ENCODE measurements at regions not wholly inside any gene's neighbourhood (a gene's known extent, or its start where the extent isn't known, plus 50 kb on each side); places are given as distances from the start of the nearest gene placed in this dataset.

DNA sequence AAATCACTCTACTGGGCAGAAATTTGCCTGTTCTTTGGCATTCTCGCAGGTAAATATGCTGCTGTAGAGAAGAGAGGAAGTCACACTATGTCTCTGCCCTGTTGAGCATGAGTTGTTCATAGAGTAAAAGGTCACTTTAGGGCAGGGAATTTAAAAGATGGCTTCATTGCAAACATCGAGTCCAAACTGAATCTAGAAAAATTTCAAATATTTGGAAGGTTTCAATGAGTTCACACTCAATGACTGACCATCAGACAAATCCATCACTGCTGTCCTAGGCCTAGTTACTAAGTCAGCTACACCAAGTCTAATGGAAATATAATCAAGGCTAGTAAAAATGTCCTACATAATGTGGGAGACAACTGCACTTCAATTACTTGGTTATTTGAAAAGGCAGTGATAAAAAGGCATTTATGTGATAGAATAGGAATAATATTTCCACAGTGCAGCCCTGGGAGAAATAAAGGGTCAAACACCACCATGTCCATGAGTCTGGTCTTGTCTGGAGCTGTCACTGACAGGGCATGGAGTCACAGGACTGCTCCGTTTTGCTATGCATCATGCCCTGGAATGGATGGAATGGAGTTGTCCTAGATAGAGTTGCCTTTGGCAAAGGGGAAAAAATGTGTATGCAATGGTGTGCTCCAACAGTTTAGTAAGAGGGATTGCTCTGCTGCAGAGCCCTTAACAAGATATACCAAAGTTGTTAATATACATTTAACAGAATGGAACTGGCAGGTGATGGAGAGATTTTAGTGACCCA lies 218.5 kb upstream of the DAPK1 start:
- peak; percentile 55 for DNase-seq (ENCODE audit: low read depth)

DNA sequence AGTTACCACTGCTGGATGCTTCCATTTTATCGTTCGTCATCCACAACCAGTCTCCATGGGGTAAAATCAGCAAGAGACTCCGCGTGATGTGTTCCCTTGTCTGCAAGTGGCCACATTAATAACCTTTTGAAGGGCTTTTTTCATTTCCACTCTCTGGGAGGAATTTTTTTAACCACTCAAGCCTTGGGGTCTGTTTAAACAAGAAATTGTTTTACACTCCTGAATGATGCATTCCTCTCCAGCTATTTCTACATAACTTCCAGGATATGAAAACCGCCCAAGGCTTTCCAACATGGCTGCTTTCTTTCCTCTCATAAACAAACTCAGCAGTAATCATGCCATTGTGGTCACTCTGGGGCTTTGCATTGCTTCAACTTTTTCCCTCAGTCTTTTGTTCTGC lies 217.2 kb upstream of the DAPK1 start:
- DNase-seq (ENCODE audit: low read depth) = peak; percentile 99

DNA sequence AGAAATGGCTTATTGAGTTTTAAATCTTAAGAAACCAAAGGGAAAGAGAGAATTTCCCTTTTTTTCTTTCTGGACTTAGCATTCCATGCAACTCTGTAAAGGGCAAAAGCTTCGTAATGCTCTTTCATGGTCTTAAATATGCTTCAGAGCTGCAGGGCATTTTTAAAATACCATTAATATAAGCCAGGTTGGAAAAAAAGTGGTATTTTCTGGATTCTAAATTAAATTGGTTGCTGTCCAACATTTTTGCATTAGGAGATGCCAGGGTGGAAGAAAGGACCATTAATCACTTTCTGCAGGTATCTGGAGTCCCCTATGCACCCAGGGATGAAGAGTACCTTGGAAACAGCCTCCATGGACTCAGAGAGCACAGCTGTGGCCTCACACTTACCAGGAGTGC lies 215.1 kb upstream of the DAPK1 start:
- DNase-seq (ENCODE audit: low read depth) = peak; percentile 21

DNA sequence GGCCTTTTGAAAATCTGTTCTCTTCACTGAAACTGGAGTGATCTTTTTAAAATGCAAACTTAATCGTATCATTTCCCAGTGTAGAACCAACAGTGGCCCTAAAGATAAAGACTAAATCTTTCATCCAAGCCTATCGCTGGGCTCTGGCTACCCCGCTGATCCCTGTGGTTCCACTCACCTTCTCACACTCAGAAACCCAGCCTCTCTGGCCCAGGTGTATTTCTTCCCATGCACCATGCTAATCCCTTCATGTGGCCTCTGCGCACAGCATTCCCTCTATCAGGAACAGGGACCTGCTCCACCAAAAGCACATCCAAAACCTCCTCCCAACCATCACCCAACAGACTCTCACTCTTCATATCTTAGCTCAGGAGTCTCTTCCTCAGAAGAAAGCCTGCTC lies 214.1 kb upstream of the DAPK1 start:
- no peak for DNase-seq (ENCODE audit: low read depth)

DNA sequence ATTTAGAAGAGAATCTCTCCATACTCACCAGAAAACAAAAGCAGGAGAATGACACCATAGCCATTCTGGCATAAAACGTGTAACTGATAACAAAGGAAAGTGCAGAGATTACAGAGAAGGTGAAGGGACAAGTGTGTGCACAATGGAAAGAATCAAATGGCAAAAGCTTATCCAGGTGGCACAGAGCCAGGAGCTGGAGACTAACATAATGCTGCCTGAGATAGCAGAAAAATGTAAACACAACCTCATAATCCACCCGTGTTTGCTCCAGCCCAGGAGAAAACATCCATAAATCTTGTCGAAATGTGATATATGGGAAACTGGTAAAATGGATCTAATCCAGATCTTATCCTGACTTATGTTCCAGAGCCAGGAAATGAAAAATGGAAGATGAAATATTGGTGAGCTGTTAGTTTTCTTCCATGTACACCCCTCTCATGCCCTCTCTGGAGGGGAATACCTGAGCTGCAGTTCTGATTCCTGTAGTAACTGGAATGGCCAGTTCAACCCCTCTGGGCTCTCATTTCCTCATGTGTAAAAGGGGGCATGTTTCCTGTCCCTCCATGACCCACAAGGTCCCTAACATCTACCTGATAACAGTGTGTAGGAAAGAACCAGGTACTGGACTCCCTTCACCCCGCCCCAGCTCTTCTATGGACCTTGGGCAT lies 212.3 kb upstream of the DAPK1 start:
- peak; percentile 64 for DNase-seq (ENCODE audit: low read depth)

DNA sequence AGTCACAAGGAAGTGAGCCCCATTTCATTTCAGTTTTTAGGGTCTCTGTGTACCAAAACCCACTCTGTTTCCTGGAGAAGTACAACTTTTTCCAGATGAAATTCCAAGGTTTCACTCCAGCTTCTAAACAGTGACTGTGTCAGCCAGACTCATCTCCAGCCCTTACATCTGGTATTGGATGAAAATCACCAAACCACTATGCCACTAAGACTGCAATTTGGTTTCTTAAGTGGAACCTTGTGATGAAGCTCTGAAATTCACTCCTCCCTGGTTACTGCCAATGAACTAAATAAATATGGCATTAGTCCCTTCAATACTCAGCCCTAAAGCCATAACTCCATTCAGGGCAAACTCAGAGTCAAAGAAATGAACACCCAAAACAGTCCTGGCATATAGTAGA lies 211.2 kb upstream of the DAPK1 start:
- DNase-seq (ENCODE audit: low read depth) = no peak

DNA sequence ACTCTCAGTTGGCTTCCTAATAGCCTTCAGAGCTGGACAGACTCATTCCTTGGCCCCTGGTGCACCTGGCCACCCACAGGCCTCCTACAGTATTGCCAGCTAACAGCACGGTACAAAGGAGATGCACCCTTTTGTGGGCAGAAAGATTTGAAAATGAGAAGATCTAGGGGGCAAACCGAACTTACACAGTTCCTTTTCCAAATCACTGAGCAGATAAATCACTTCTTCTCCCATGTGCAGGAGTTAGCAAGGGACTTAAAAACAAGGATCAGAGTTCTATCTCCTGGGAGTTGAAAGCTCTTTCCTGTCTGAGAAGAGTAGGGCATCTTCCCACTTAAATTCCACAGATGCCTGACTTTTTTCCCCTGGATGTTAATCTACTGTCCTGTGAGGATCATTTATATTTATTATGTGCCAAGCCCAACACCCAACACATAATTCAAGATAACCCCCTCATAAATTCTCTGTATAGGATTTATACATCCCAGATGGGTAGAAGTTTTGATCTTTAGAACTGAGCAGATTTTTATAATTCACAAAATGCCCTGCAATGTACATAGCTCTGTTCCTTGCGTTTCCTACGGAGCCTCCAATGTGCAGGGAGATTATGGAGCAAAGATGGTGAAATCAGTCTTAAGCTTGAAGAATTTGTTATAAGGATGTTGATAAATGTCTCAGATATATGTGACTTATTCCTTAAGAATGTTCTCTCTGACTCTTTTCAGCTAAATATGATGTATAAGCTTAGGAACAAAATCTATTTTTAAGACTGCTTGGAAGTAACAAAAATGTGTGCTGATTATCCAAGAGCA lies 207.2 kb upstream of the DAPK1 start:
- DNase-seq (ENCODE audit: low read depth) = peak; percentile 48

DNA sequence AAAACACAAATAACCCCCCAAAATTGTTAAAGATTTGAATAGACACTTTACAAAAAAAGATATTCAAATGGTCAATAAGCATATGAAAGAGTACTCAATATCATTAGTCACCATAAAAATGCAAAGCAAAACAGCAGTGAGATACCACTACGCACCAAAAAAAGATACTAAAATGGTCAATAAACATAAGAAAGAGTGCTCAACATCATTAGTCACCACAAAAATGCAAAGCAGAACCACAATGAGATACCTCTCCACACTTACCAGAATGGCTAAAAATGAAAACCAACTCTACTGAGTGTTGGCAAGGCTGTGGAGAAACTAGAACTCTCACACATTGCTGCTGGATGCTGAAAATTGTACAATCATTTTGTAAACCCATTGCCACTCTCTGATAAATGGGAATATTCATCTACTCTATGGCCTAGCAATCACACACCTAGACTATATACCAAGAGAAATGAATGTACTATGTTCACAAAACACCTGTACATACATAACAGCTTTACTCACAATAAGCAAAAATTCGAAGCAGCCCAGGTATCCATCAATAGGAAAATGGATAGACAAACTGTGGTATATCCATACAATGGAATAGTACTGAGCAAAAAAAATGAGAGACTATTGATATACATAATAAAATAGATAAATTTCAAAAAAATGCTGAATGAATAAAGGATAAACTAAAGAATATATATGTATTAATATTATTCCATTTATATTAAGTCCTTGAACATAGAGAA lies 205.0 kb upstream of the DAPK1 start:
- DNase-seq (ENCODE audit: low read depth) = peak; percentile 75

DNA sequence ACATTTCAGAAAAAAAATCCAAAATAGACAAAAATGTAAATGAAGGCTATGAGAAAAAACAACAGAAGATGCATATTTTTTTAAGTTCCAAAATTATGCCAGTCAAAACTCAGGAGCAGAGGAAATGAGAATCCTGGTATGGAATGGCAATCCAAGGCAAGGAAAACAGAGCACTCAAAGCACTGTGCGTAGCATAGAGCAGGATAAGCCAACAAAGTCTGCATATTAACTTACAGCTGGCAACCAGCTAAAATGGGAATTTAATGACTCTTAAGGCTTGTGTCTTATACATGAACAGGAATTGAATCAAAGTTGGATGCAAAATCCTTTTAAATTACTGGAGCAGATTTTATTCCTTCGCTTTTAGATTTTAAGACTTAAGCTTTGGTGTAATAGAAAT lies 203.5 kb upstream of the DAPK1 start:
- no peak for DNase-seq (ENCODE audit: low read depth)

DNA sequence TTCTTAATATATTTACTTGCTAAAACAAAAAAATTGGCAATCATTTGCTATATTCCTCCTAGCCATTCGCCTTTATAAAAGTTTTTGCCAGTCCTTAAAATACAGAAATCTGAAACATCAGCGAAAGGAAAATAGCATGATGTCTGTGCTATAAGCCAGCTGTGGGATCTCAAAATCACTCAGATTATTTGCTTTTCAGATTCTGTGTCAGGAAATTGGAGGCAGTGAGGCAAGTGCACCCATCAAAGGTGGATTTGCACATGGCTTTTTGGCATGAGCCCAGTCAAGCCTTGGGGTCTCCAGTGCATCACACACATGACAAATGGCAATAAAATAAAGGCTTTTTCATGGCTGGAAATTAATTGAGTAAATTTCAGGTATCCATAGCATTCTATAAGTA lies 196.8 kb upstream of the DAPK1 start:
- DNase-seq (ENCODE audit: low read depth) = no peak

DNA sequence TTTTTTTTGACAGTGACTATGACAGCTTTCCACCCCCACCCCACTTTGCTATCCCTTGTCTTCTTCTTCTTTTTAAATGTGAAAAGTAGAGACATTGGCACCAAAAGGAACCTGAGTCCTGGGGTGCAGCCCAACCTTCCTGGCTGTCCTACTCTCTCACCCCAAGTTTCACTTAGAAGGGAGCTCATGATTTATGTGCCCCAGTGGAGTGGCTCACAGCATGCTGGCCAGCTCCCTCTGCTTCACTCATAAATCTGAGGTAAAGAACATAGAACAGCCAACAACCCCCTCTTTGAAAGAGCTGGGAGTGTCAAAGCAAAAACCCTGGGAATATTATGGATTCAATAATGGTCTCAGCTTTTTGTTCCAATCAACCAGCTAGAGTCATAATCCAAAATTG lies 196.3 kb upstream of the DAPK1 start:
- no peak for DNase-seq (ENCODE audit: low read depth)

DNA sequence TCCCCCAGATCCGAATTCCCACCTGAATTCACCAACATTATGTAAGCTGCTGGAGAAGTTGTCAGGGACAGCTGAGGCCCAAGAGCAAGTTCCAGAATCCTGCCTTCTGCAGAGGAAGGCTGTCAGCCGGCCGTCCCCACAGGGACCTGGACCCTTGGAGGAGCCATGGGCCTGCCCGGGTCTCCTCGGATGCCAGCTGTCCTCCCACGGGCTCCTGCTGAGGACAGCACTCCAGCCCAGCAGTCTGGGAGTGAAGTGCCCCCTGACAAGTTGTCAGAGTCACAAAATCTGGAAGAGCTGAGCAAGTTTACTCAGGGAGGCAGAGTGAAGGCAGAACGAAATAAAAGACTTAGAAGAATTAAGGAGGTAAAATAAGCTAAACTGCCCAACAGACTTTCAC lies 192.5 kb upstream of the DAPK1 start:
- DNase-seq (ENCODE audit: low read depth) = no peak

DNA sequence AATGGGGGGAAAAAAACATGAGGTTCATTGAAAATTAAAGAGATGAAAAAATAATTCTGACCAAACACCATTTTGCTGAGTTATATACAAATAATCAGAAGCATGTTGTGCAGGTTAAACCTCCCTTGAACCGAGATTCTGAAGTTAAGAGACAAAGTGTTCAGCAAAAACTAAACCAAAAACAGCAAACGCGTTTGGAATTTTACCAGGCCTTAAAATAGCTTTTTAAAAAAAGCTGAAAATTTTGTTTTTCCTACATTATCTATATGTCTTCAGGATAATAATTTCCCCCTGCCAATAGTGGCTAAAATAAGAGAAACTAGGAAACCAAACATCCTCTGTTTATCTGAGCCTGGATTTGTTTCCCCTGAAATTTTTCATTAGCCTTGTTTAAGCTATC lies 191.7 kb upstream of the DAPK1 start:
- DNase-seq (ENCODE audit: low read depth) = no peak

DNA sequence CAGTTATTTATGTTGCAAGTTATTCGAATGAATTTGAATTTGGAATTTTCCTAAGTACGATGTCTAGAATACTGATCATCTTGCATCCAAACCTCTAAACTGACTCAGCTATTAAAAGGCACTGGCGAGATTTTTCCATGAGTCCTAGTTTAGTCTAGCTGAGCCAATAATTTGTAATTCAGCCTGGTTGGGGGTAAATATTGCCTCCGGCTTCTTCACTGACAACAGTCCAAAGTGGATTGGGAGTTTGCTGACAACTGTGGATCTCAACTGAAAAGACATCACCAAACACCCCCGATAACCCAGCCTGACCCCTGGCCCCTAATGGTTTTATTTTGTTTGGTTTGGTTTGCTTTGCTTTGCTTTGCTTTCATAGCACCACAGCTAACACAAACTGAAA lies 189.8 kb upstream of the DAPK1 start:
- DNase-seq (ENCODE audit: low read depth) = peak; percentile 44

DNA sequence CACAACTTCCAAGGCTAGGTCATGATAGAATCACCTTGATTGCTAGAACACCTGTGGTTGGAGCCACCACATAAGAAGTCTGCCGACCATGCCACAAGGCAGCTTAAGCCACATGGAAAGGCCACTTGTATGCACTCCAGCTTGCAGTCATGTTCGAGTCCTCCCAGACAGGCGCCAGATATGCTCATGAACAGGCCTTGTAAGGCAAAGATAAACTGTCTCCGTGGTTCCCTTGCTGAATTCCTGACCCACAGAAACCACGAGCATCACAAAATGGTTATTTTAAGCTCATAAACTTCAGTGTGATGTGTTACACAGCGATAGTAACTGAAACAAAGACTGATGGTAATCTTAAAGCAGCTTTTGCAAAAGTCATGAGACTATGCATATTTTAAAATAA lies 188.4 kb upstream of the DAPK1 start:
- peak; percentile 77 for DNase-seq (ENCODE audit: low read depth)

DNA sequence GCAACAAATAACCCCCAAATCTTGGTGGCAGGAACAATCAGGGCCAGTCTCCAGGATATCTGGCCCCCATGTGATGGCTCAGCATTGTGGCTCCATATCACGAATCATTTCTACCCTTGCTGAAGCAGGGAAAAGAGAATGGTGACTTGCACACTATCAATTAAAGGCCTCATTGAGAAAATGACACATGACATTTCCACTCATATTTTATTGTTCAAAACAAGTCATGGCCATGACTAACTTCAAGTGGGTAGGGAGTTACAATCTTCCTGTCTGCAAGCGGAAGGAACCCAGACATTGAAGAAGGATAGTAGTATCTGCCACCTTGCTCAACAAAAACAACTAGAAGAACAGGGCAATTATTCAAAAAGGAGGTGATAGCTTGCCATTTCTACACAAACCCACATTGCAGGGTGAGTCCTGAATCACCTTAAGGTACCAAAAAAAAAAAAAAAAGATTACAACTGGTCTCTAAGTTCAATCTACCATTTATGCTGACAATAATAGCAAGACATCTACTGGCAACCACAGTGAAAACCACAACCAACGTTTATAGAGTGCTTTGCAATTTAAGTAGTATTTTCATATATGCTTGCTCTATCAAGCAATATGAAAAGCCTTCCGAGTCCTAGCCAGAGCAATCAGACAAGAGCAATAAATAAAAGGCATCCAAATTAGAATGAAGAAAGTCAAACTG lies 186.7 kb upstream of the DAPK1 start:
- DNase-seq (ENCODE audit: low read depth) = peak; percentile 61

DNA sequence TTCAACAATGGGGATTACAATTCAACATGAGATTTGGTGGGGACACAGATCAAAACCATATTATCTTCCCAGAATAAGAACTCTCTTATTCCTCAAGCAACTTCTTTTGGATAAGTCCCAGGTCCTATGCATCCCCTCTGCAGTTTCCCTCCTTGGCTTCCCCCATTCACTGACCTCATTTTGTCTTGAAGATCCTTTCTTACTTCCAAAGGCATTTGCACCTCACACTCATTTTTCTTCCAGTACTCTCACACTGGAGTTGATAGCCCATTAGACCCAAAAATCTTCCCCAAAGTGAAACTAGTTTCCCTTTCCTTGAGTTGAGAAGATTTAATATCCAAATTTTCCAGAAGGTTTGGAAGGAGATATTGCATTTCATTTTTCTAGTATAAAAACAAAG lies 178.0 kb upstream of the DAPK1 start:
- no peak for DNase-seq (ENCODE audit: low read depth)

DNA sequence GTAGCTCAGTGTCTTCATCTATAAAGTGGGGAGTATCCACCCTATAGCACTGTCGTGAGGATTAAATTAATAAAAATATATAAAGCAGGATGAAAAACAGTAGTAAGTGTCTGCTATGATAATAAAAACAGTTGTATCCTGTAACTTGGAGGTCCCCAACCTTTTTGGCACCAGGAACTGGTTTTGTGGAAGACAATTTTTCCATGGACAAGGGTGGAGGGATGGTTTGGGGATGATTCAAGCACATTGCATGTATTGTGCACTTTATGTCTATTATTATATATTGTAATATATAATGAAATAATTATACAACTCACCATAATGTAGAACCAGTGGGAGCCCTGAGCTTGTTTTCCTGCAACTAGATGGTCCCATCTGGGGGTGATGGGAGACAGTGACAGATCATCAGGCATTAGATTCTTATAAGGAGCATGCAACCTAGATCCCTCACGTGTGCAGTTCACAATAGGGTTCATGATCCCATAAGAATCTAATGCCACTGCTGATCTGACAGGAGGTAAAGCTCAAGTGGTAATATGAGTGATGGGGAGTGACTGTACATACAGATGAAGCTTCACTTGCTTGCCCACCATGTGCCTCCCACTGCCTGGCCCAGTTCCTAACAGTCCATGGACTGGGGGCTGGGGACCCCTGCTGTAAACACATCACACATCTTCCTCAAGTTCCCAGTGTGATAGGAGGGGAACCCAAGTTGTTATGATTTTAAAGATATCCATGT lies 177.4 kb upstream of the DAPK1 start:
- no peak for DNase-seq (ENCODE audit: low read depth)

DNA sequence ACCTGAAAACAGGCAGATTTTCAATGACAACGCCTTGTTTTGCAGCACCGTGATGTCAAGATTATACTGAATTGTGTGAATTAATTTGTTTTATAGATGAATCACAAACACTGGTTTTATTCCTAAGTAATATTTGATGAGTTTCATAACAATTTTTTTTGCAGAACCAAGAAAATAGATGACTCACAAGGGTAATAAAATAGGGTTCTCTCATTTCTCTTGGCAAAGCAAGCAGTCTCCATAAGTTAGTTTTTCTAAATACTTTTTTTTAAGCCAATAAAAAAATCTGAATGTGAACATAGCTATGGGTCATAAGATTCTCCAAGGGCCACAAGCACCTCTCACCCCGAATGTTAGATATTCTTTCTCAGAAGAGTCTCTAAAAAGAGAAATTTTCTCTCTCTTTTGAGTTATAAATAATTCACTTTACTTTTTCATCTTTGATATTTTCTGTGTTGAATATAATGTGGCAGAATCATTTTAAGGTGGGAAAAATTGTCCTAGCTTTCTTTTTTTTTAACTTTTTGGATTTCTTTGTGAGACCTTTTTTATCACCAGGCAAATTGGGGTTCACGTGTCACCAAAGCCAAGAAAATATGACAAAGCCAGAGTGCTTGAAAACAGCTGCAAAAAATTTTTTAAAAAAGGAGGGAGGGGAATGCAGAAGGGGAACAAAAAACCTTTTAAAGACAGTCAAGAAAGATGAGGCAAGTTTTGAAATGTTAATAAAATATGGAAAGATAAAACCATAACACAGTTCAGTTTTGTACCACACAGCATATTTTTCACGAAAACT lies 174.6 kb upstream of the DAPK1 start:
- peak; percentile 47 for DNase-seq (ENCODE audit: low read depth)

DNA sequence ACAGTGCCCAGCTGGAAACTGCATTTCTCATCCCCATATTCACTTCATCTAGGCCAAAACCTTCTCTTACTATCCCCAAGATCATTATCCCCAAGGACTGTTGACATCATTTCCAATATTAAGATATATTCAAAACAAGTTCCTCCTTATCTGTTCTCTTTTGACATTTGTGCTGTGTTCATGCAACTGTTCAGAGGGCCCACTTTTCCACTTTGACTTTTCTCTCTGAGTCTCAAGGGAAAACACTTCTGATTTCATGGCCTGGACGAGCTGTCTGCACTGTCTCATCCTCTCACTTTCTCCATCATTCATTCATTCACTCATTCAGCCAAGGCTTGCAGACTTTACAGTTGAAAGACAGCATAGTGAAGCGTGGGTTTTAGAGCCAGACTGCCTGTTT lies 173.7 kb upstream of the DAPK1 start:
- no peak for DNase-seq (ENCODE audit: low read depth)
